ENCODE measurements at regions not wholly inside any gene's neighbourhood (a gene's known extent, or its start where the extent isn't known, plus 50 kb on each side); places are given as distances from the start of the nearest gene placed in this dataset.
"Not testable (repeated sequence)": the region's sequence is repeated elsewhere in the genome, so short reads cannot be mapped to it uniquely, and the experiment has no call there.

DNA sequence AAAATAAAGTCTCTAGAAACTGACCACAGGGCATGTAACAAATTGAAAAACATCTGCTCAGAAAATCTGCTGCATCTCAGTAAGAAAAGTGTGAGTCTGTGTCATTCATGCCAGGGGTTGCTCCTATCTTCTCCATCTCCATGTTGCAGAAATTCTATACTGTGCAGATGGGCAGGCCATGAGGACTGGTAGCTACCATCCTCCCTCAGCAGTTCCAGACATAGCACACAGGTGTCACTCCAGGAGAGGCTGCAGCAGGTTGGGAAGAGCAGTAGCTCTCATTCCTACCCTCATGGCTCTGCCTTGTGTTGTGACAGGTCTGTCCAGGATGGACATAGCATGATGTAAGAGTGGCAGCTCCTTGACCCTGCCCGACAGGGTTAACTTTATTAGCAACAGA is 173.4 kb downstream of the NDUFS4 start:
- DNase-seq: peak; percentile 36

- no peak for DNase-seq
These were observed 177.7 kb downstream of the NDUFS4 start for GRCh38 chr5:53738105-53738504.

DNA sequence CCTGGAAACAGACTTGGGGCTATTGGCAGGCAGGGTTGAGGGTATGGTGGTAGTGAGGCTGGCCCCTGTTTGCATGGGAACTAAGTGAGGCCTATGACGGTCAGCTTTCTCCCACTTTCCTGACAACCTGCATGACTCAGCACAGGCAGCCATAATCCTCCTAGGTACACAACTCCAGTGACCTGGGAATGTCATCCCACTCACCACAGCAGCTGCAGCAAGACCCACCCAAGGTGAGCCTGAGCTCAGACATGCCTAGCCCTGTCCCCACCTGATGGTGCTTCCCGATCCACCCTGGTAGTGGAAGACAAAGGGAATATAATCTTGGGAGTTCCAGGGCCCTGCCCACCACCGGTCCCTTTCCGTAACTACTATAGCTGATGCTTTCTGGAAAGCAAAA is 178.7 kb downstream of the NDUFS4 start:
- DNase-seq: no peak

DNA sequence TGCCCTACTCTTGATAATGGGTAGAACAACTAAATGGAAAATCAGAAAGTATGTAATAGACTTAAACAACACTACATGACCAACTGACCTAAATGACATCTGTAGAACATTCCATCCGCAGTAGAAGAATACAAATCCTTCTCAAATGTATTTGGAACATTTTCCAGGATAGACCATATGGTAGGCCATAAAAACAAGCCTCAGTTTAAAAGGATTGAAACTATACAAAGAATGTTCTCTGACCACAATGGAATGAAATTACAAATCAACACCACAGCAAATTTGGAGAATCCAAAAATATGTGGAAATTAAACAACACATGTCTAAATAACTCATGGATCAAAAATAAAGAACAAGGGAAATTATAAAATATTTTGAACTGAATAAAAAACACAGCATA is 189.2 kb downstream of the NDUFS4 start:
- DNase-seq: no peak

GRCh38 chr5:53752282-53752681 is 191.8 kb downstream of the NDUFS4 start:
- DNase-seq: not testable (repeated sequence)

DNA sequence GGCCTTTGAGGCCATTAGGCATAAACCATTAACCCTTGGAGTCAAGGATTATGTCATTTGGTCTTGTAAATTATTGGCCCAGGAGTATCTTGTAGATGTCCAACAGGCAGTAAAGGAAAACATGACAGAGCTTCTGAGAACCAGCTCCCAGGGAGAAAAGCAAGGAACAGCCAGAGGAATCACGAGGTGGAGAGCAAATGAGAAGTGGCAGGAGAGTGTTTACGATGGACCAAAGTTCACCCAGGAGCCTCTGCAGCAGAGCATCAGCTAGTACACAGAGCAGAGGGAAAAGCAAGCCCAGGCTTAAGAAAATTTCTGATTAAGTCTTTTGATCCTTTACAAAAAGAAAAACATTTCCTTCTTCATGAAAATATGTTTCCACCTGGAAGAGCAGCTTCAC is 206.2 kb downstream of the NDUFS4 start:
- DNase-seq: no peak

DNA sequence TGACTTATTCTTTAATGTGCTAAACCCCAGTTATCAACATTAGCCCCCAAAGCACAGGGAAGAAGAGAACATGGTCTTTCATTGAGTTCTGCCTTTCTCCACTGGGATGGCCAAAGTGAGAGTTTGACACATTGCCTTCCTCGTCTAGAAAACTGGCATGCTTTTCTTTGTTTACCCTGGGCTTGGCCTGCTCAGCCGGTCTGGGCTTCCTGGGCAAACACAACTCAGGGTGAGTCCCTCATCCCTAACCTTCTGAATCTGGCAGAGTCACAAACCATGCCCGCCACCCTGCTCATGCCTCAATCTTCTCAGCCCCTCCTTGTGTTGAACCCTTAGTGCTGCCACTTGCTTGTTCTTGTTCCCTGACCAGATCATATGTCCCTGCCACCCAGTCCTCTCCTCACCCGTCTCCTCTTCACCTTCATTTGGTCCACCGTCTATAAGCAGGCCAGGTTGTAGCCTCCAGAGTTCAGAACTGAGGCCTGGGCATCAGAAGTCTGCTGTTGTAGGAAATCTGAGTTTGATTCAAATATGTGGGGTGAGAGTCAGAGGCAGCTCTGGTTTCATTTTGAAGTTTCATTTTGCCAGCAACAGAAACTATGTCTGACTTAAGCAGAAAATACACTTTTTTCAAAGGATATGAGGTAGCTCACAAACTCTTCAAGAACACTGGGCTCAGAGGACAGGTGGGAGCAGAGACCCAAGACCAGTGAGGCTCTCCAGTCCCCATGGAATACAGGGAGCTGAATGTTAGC is 217.6 kb downstream of the NDUFS4 start:
- DNase-seq: no peak

- DNase-seq: peak; percentile 21
These were observed 219.1 kb downstream of the NDUFS4 start for GRCh38 chr5:53779541-53779981.

GRCh38 chr5:53782620-53783019 is 222.2 kb downstream of the NDUFS4 start:
- no peak for DNase-seq

- DNase-seq: no peak
These were observed 223.3 kb downstream of the NDUFS4 start for GRCh38 chr5:53783624-53784228.

DNA sequence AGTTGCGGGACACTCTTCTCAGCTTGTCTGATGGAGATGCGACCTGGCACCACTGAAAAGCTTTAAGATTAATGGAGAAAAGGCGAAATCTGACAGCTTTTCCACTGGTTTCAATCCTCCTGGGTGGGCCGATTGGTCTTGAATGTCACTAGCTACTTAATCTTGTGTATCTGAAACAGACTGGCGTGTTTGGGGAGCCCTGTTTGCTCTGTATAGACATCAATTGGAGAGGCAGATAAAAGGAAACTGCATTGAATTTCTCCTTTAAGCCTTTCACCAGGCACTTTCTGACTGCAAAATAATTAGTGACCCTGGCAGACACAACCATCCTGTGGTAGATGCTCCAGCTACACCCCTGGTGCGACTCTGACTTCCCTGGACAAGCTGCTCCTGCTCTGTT is 224.2 kb downstream of the NDUFS4 start:
- DNase-seq: no peak

DNA sequence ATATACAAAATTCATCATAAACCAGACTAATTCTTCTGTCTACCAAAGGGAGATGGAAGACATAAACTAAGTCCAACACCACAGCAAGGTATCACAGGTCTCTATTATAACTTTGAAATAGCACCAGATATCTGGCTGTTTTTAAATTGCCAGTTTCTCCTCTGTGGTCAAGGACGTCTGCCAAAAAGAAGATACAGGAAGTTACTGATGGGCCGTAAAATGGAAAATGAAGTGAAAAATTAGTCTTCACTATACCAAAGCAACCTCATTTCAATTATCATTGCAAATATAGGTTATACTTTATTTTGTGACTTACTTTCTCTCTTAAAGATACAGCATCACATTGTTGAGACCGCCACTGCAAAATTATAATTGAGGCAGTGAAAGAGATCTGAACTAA is 225.5 kb downstream of the NDUFS4 start:
- DNase-seq: no peak

- DNase-seq: no peak
These were observed 229.6 kb downstream of the NDUFS4 start for GRCh38 chr5:53790026-53790425.

DNA sequence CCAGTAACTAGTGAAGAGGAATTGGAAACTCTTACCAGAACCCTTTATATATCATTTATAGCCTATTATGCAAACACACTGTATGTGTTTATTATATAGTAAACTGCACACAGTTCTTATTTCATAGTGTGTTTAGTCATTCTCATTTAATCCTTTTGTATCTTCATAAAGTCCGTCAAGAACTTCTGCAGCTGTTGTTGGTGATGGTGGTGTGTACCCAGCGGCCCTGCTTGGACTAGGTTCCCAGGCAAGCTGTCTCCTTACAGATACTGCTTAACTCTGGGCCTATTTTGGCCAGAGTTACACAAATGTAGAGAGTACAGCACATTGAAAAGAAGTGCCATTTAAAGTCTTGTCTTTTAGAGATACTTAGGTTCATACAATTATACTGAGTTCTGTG is 231.9 kb downstream of the NDUFS4 start:
- DNase-seq: no peak

GRCh38 chr5:53799644-53800043 is 239.2 kb downstream of the NDUFS4 start:
- peak; percentile 88 for DNase-seq

DNA sequence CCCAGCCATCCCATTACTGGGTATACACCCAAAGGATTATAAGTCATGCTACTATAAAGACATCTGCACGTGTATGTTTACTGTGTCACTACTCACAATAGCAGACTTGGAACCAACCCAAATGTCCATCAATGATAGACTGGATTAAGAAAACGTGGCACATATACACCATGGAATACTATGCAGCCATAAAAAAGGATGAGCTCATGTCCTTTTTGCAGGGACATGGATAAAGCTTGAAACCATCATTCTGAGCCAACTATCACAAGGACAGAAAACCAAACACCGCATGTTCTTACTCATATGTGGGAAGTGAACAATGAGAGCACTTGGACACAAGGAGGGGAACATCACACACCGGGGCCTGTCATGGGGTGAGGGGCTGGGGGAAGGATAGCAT is 248.0 kb downstream of the NDUFS4 start:
- DNase-seq: not testable (repeated sequence)

DNA sequence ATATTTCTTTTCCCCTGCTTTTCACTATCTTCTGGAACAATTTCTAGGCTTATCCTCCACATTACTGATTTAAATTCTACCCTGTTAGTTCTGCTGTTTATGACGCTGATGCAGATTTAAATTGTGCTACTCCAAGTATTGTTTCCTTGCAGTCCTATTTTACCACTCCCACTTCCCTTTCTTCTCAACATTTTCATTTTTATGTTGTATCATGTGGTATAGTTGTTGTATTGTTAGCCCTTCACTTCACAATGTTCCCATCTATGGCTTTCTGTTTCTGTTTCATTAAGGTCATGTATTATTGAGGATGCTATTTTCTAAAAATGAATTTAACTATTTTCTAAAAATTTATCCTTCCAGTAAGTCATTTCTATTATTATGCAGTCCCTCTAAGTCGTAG is 254.4 kb downstream of the NDUFS4 start:
- DNase-seq: no peak

DNA sequence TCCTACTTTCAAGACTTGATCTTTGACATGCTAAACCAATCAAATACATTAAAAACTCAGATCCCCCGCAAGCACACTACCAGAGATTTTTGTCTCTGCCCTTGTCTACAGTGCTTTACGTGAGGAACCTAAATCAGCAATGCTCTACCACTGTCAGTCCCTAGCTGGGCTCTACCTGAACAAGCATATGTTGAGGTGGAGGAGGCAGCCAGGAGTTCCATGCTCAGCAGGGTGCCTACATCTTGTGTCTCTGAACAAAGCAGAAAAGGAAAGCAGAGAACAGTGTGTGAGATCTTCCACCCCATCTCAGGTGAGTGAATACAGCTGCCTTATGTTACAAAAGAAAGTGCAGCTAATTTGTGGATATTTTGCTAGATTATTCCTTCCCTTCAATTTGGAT is 255.0 kb downstream of the NDUFS4 start:
- peak; percentile 9 for DNase-seq

DNA sequence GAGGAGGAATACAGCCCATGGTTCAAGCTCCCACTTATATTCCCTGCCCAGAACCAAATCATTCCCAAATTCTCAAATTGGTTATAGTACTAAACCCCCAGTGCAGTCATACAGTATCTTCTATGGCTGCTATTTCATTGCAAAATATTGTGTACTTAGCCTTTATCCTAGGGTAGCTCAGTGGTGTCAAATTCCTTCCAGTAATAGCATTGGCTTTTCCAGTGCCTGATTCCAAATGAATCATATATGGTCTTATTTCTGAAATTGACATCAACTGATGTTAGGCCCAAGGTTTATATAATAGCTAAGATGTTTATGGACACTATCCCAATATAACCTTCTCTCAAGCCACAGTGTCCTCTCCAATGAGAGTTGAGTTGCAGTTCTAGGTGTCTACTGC is 256.7 kb downstream of the NDUFS4 start:
- DNase-seq: no peak

DNA sequence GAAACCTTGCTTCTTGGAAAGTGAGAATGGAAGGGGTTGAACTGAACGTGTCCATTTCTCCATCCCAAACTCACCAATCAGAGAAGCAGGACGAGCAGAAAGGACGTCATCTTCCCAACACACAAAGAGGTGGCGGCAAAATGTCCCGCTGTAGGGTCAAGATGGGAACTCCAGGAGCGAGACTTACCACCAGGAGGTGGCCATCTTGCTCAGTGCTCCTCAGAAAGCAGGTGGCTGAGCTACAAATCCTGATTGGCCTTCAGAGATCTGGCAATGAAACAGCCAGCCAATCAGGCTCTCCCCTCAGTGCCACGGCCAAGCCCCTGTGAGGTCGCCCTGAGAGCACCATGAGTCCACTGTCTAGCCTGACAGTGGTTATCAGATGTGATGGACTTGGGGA is 259.0 kb downstream of the NDUFS4 start:
- peak; percentile 5 for DNase-seq

- peak; percentile 18 for DNase-seq
These were observed 259.8 kb downstream of the NDUFS4 start for GRCh38 chr5:53820119-53820801.

DNA sequence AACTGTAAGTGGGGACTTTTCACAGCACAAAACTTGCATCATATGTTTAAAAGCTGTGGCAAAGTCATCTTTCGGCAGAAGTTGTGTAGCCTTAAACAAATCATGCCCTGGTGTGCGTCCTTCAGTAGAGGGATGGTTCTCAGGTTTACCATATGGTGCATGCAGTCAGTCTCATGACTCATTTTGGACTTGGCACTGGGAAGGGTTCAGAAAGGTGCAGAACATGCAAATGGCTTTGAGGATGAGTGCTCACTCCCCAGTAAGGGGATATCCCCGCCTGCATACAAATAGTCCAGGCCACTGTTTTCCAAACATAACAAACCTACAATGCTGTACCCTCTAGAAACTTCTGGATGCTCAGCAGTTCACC is 260.3 kb downstream of the NDUFS4 start:
- DNase-seq: peak; percentile 8

- no peak for DNase-seq
These were observed 264.6 kb downstream of the NDUFS4 start for GRCh38 chr5:53825016-53825415.

DNA sequence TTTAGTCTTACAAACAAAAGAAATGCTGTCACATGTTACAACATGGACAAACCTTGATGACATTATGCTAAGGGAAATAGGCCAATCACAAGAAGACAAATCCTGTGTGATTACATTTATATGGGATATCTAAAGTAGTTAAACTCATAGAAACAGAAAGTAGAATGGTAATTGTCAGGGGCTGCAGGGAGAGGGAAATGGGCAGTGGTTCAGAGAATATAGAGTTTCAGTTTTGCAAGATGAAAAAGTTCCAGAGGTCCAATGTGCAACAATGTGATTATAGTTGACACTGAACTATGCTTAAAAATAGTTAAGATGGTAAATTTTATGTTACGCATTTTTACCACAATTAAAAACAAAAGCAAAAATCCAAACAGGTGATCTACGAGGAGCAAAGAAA is 265.5 kb downstream of the NDUFS4 start:
- DNase-seq: no peak
